ENCODE measurements at regions not wholly inside any gene's neighbourhood (a gene's known extent, or its start where the extent isn't known, plus 50 kb on each side); places are given as distances from the start of the nearest gene placed in this dataset.

- no peak for TF ChIP-seq POLR2A (IDR thresholded peaks at IDR 0.05)
- TF ChIP-seq, protein P1, sequence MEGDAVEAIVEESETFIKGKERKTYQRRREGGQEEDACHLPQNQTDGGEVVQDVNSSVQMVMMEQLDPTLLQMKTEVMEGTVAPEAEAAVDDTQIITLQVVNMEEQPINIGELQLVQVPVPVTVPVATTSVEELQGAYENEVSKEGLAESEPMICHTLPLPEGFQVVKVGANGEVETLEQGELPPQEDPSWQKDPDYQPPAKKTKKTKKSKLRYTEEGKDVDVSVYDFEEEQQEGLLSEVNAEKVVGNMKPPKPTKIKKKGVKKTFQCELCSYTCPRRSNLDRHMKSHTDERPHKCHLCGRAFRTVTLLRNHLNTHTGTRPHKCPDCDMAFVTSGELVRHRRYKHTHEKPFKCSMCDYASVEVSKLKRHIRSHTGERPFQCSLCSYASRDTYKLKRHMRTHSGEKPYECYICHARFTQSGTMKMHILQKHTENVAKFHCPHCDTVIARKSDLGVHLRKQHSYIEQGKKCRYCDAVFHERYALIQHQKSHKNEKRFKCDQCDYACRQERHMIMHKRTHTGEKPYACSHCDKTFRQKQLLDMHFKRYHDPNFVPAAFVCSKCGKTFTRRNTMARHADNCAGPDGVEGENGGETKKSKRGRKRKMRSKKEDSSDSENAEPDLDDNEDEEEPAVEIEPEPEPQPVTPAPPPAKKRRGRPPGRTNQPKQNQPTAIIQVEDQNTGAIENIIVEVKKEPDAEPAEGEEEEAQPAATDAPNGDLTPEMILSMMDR (IDR thresholded peaks at IDR 0.05): no peak
- no peak for DNase-seq
- H3K27me3 ChIP-seq: no peaks in the 10 kb centered on the region
- intact Hi-C loops (cut with DNase I): no loop called here
- H3K4me3 ChIP-seq (replicated peaks in 1 of 3): no peak overlapping the region
- H3K4me1 ChIP-seq: no peaks in the 10 kb centered on the region
- no peaks in the 10 kb centered on the region for H3K9me3 ChIP-seq
- H3K27ac ChIP-seq: no peak overlapping the region
- H3K36me3 ChIP-seq: no peaks in the 10 kb centered on the region
Observed at GRCh38 chr16:63577891-63578290, 1541.7 kb upstream of the CDH8 start.

- no peaks in the 10 kb centered on the region for H3K4me1 ChIP-seq
- intact Hi-C loops (cut with DNase I): no loop called here
- no peaks in the 10 kb centered on the region for H3K9me3 ChIP-seq
- no peak for DNase-seq
- H3K4me3 ChIP-seq (replicated peaks in 1 of 3): no peak overlapping the region
- H3K27ac ChIP-seq: no peak overlapping the region
- 44 to 59% methylated on average over 1 of the region's 1 CpG for WGBS, 2 donors
- H3K27me3 ChIP-seq: no peaks in the 10 kb centered on the region
- TF ChIP-seq, protein P1 (IDR thresholded peaks at IDR 0.05): no peak
- TF ChIP-seq POLR2A (IDR thresholded peaks at IDR 0.05): no peak
- H3K36me3 ChIP-seq: no peaks in the 10 kb centered on the region
Observed at GRCh38 chr16:63575041-63575440, 1538.8 kb upstream of the CDH8 start.

DNA sequence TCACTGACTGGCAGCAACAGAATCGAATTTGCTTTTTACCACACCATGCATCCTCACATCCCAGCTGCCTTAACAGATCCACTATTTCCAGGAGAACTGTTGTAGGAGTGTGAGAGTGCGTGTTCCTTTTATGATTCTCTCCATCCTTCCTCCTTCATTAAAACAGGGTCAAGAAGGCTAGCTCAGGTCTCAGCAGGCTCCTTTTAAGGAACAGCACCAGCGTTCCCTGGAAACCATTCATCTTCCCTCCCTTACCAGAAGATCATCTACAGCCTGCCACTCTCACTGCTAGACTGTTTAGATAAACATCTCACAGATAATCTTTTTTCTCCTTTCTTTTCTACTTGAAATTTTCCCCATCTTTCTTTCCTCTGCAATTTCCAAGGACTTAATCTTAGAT lies 1531.9 kb upstream of the CDH8 start:
- 57 to 60% methylated on average over 3 of the region's 3 CpGs for WGBS, 2 donors

GRCh38 chr16:63563819-63564505 lies 1527.7 kb upstream of the CDH8 start:
- Histone ChIP-seq H3K4me3 (replicated peaks in 1 of 3) (no peak overlapping the region), H3K27me3 (no peaks in the 10 kb centered on the region), H3K36me3 (no peaks in the 10 kb centered on the region), H3K4me1 (no peaks in the 10 kb centered on the region), H3K9me3 (no peaks in the 10 kb centered on the region), H3K27ac (no peak overlapping the region)
- WGBS, 2 donors: 45 to 63% methylated on average over 1 of the region's 1 CpG
- intact Hi-C loops (cut with DNase I): no loop called here
- no peak for TF ChIP-seq POLR2A (IDR thresholded peaks at IDR 0.05)
- TF ChIP-seq, protein P1 (IDR thresholded peaks at IDR 0.05): no peak
- DNase-seq: no peak

More for the DNA sequence above, 1531.9 kb upstream of the CDH8 start:
- no peaks in the 10 kb centered on the region for H3K4me1 ChIP-seq
- H3K4me3 ChIP-seq (replicated peaks in 1 of 3): no peak overlapping the region
- TF ChIP-seq, protein P1 (IDR thresholded peaks at IDR 0.05): no peak
- no peak for TF ChIP-seq POLR2A (IDR thresholded peaks at IDR 0.05)
- no peaks in the 10 kb centered on the region for H3K27me3 ChIP-seq
- H3K9me3 ChIP-seq: no peaks in the 10 kb centered on the region
- intact Hi-C loops (cut with DNase I): no loop called here
- no peak for DNase-seq
- H3K36me3 ChIP-seq: no peaks in the 10 kb centered on the region
- H3K27ac ChIP-seq: no peak overlapping the region

DNA sequence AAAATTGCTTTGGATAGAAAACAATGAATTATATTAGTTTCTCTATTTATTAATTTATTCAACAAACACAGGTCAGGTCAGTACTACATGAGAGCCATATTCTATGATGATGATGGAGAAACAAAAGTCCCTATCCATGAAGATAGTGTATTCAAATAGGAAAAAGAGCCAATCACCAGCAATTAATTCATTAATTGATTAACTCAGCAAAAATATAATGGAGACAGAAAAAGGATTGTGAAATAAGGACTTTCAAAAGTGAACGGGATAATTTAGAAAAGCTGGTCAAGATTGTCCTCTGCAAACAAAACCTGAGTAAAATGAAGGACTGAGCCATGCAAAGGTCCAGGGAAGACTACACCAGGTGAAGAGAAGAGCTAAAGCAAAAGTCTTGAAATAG lies 1517.7 kb upstream of the CDH8 start:
- Histone ChIP-seq H3K27ac (no peak overlapping the region), H3K4me3 (replicated peaks in 1 of 3) (no peak overlapping the region), H3K4me1 (no peaks in the 10 kb centered on the region), H3K9me3 (no peaks in the 10 kb centered on the region), H3K27me3 (no peaks in the 10 kb centered on the region), H3K36me3 (no peaks in the 10 kb centered on the region)
- WGBS, 2 donors: 84 to 94% methylated on average over 1 of the region's 1 CpG
- no peak for DNase-seq
- intact Hi-C loops (cut with DNase I): no loop called here
- TF ChIP-seq, protein P1 (IDR thresholded peaks at IDR 0.05): no peak

All from thyroid gland (tissue), 4 donors.